Activated CD4-positive, CD25-positive, alpha-beta regulatory T cell treated with anti-CD3 and anti-CD28 coated beads, Interleukin-2, amount 50 U/mL, for 72 hours (primary cell): ENCODE measurements at regions not wholly inside any gene's neighbourhood (a gene's known extent, or its start where the extent isn't known, plus 50 kb on each side); places are given as distances from the start of the nearest gene placed in this dataset.

Experiments used
- DNase-seq: peaks from one replicate; pipeline ENCODE4 v3.0.0; 2021

DNA sequence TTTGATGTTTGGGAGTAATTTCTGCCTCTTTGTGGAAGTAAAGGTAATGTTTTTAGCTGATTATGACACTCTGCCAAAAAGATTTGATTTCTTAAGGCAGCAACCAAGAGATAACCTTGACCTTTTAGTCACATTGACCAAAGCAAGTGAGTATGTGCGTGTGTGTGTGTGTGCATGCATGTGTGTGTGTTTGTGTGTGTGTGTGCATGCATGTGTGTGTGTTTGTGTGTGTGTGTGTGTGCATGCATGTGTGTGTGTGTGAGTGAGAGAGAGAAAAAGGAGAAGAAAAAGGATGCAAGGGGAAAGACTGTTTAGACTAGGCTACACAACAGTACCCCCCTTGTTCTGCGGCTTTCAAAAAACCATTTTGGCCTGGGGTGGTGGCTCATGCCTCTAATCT, 88.1 kb upstream of the NPVF start:
- no peak for DNase-seq

DNA sequence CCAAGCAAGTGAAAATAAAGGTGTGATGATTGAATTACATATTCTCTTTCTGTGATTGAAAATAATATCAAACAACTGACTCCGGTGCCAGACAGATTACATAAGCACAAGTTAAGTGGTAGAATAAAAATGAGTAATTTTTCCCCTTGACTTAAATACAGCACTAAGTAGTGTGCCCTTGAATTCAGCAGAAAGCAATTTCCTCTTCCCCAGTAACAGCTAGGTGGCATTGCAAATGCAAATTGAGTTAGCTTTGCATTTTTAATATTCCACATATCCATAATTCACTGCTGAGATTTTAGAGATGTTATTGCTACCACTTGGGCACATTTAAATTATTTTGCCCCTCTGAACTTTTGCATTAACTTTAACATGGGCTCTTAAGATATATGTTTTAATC, 89.8 kb upstream of the NPVF start:
- DNase-seq, result no peak

- no peak for DNase-seq
Observed at GRCh38 chr7:25319707-25320106, 91.4 kb upstream of the NPVF start.

DNA sequence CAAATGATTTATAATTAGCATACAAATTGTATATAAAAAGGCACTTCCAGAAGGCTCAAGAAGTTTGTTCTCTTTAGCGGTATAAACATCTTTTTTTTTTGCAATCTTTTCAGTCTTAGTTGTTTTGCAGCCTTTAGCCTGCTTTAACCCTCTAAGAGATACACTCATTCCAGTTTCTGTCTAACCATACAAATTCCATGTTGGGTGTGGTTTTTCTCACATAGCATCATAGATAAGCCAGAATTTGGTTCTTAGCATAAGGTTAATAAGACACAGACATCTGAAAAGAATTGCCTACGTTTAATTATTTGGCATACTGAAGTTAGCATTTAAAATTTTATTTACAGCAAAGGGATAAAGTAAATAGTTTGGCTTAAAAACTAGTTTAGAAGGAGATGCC, 92.5 kb upstream of the NPVF start:
- DNase-seq, result no peak

- DNase-seq, result no peak
Observed at GRCh38 chr7:25321424-25321823, 93.1 kb upstream of the NPVF start.

GRCh38 chr7:25322473-25322872, 94.2 kb upstream of the NPVF start:
- DNase-seq, result no peak

DNA sequence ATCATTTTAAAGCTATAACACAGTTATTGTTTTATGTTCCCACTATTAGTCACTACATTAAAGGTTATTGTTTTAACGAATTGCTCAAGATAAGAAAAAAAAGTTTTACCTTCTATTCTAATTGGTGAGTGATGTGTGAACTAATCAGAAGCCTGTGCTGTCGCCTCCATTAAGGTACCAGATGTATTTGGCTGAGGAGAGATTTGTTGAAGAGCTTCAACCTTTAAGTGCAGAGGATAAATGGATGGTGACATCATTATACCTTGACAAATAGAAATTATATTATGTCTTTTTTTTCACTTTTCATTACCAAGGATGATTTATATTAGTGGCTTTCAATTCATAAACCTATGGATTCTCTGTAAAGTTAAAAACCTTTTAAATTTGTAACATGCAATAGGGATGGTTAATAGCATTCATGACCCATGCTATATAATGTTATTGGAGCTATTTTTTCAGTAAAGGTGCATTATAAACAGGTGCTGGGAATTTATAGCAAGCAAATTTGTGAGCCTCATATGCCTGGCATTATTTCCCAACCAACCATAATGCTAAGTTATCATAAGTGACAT, 97.0 kb upstream of the NPVF start:
- DNase-seq, result no peak

DNA sequence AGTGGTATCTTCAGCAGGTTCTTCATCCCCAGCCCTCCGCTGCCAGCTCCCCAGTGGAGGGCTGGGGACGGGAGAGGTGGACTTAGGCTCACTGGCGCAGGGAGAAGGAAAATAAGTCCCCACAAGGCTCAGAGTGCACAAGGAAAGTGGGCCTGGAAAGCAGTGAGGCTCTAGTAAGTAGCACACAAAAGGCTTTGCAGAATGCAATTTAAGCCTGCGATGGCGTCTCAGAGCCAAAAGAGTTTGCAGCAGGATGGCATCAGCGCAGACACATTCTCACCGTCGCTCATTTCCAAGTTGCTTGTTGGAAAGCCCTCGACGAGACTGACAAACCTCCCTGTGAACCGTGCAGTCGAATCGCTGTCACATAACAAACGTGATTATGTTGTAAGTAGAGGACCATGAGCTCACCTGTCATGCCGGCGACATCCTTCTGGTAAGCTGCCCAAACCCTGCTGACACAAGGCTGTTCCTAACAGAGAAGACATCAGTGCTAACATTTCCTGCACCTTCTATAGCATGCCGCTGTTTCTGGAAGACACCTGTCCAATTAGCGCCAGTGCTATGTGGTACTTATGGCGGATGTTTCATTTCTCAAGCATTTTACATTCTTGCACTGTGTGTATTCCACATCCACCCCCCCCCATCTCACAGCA, 98.3 kb upstream of the NPVF start:
- no peak for DNase-seq

DNA sequence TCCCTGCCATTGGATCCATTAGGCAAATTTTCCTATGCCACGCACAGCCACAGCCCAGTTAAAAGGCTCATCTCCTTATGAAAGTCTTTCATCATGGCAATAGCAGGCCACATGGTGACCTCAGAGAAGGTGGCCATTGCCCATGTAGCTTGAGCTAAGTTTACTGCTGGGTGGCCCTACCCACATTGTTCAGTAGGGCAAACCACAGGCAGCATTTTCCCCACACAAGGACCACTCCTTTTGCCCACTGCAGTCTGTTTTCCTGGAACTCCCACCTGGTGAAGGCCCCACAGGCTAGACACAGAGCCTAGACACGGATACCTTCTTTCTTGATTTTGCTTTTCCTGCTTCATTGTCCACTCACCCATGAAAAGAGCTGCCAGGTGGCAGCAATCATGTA, 101.5 kb upstream of the NPVF start:
- no peak for DNase-seq

DNA sequence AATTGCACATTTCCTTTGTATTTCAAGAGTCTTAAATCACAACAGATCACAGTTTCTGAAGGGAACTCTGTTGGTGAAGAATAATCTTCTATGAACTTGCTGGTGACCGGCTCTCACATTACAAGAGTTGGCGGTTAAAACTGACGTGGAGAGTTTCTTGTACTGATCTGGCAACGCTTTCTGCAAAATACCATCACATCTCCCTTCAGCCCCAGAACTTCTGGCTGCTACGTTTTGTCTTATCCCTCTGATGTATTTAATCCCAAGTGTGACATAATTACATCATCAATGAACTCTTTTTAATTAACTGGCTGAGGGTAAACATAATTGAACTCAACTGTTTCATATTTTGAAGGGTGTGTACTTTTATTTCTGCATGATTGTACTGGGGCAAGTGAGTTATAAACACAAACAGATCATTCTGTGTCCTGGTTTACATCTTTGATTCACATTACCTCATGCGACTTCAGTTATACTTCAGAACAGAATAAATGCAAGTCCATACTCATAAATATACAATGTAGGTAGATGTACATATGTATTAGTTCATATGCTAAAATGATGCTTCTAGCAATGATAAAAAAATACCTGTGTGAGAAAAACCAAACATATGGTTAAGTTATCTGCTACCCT, 105.1 kb upstream of the NPVF start:
- no peak for DNase-seq

- no peak for DNase-seq
Observed at GRCh38 chr7:25347360-25348066, 119.2 kb upstream of the NPVF start.

GRCh38 chr7:25348104-25348503, 119.8 kb upstream of the NPVF start:
- no peak for DNase-seq

GRCh38 chr7:25349283-25350017, 121.2 kb upstream of the NPVF start:
- DNase-seq, result no peak

- DNase-seq, result no peak
Observed at GRCh38 chr7:25350041-25350440, 121.8 kb upstream of the NPVF start.

- no peak for DNase-seq
Observed at GRCh38 chr7:25351761-25352160, 123.5 kb upstream of the NPVF start.

DNA sequence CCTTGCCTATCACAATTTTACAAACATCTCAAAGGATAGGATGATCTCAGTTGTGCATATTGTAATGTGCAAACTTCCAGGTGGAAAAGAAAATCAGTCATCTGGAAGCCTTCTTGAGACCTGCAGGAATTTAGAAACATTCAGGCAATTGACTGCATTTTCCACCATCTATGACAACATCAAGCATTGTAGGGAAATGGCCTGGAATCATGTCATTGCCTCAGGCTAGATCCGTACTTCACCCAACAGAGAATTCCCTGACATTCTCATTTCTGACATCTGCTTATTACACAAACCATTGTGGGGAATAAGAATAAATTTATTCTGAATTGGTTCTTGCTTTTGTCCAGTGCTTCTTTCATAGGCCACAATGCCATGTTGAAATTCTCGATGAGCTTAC, 124.9 kb upstream of the NPVF start:
- no peak for DNase-seq

- DNase-seq, result no peak
Observed at GRCh38 chr7:25353732-25354131, 125.4 kb upstream of the NPVF start.

- DNase-seq, result no peak
Observed at GRCh38 chr7:25356534-25357151, 128.4 kb upstream of the NPVF start.

DNA sequence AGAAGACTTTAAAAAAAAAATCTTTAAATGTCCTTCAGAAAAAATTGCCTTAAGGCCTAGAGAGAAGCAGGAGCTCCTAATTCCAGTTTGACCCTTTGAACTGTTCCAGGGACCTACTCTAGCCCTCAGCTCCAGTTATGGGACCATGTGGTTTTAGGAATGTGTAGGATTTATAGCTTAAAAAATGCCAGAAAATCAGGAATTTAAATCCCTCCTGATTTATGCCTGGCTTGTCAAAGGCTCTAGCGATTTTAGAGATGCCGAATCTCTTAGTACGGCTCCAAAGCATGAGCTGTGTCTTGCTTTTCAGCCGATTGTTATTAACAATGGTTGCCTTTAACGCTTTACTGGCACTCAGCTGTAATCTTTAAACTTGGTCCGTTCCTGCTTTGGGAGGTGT, 130.6 kb upstream of the NPVF start:
- DNase-seq, result no peak

DNA sequence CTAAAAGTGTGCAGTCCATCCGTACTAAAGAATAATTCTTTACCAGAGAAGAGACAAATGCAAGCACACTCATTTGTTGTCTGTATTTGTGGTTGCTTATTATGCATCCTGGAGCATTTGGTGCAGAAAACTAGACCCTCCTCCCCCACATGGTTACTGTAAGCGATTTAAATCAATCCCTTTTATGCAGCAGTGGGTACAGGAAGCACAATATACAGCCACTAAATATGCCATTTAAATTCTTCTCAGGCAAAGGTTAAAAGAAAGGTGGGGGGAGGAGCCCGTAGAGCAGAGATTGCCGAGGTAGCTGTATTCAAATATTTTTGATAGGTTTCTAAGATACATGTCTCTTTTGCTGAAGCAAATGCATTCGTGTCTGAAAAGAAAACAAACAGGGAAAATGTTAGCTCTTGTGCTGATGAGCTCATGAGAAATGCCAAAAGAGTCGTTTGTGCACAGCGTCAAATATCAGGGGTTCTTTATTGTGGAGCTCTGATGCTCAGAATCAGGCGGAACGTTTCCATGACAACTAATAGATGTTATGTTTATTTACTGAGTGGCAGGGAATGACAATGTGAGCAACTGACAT, 131.3 kb upstream of the NPVF start:
- no peak for DNase-seq

GRCh38 chr7:25360451-25360850, 132.2 kb upstream of the NPVF start:
- DNase-seq, result no peak

DNA sequence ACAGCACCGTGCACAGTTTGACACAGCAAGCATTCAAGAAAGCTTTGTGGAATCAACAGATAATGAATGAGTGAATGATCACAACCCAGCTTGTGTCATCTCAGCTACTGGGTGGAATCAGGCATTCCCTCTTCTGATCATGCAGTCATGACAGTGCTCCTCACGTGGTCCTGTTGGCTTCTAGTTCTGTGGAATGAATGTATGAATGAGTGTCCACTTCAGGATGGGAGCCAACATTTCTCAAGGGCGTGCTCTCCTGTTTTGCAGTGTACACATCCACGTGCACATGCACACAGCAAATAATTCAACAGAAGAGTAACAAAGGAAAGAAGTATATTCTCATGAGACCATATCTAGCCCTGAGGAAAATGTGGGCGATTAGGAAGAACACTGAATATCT, 133.1 kb upstream of the NPVF start:
- DNase-seq, result no peak

DNA sequence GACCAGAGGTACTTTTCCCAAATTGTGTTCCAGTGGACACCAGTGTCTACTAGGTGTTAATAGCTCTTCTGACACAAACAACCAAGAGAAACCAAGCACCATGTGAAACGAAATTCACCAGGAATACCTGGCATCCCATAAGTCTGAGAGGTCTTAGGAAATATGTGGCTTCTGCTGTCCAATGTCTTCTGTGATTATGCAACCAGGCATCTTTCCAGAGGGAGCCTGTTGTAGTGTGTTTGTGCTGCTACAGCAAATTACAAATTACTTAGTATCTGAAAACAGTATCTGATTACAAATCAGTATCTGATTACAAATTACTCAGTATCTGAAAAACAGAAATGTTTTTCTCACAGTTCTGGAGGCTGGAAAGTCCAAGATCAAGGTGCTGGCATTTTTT, 133.6 kb upstream of the NPVF start:
- DNase-seq, result no peak
